GM18907 (cell line): ENCODE measurements at regions not wholly inside any gene's neighbourhood (a gene's known extent, or its start where the extent isn't known, plus 50 kb on each side); places are given as distances from the start of the nearest gene placed in this dataset.
"Not testable (repeated sequence)": the region's sequence is repeated elsewhere in the genome, so short reads cannot be mapped to it uniquely, and the experiment has no call there.

ENCODE experiments used
- ATAC-seq: cut with Tn5 transposase; IDR thresholded peaks from one replicate; pipeline ENCODE4 v1.9.1; 2021; ENCODE audit warnings: mild to moderate bottlenecking, moderate library complexity; ENCODE audit not compliant: unreplicated experiment

DNA sequence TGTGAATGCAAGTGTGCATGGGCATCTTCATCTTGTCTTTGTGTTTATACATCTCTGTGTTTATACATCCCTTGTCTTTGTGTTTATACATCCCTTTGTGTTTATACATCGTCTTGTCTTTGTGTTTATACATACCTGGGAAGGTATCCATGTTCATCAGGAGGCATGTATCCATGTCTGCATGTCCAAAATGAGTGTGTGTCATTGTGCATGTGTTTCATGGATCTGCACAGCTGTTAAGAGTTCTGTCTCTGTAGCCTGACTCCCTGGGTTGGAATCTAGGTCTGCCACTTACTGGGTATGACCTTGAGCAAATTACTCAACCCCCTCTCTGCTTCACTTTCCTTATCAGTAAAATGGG lies 50.1 kb upstream of the SIRPA start:
- peak; percentile 23 for ATAC-seq

GRCh38 chr20:1844325-1845162 lies 50.7 kb upstream of the SIRPA start:
- ATAC-seq, result peak; percentile 90

GRCh38 chr20:1842281-1842680 lies 52.9 kb upstream of the SIRPA start:
- no peak for ATAC-seq

DNA sequence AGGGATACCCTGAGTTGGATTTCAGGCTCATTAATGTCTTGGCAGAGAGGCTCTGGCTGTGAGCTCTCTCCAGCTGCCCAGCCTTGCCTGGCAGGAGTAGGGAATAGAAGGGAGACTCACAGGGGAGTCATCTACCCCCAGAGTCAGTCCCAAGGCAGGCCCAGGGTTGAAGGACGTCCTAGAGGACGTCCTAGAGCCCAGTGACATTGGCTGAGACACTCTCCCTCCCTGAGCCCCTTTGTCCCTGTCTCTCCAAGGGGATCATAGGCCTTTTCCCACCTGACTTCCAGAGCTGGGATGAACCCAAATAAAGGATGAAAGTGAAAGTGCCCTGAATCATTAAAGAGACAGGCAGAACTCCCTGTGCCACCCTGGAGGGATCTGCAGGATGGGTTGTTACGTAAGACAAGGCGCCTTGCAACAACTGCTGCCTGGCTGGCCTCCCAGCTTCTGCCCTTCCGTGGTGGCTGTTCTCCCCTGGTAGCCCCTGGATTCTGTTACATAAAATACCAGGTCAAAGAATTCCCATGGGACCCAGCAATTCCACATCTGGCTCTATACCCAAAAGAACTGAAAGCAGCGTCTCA lies 53.6 kb upstream of the SIRPA start:
- no peak for ATAC-seq

- no peak for ATAC-seq
Observed at GRCh38 chr20:1840817-1841553, 54.2 kb upstream of the SIRPA start.

GRCh38 chr20:1839376-1840317 lies 55.6 kb upstream of the SIRPA start:
- ATAC-seq, result not testable (repeated sequence)

DNA sequence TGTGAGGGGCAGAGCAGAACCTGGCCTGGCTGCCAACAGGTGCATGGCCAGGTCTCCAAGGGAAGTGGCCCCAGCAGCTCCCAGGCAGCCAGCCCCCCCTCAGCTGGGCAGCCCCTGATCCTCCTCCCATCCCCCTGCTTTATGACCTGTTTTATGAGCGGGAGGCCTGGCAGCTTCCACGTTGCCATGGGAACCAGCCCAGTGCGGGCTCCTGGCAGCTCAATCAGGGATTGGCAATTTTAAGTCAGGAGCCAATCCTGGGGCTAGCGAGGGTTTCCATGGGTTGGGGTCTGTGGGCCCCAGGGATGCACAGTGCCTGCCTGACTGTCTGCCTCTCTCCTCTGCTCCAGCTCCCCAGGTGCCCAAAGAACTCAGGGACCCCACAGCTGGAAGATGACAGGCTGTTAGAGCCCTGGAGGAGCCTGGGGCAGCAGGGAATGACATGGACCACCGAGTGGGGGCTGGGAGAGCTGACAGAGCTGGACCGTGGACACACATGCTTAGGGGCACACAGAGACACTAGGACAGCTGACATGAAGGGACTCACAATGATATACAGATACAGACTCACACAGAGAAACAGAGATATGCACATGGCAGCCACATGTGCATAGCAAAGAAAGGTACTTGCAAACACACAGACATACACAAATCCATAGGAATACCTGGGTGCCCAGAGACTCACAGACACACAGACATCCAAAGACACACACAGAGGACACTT lies 56.5 kb upstream of the SIRPA start:
- ATAC-seq, result no peak

- ATAC-seq, result no peak
Observed at GRCh38 chr20:1835186-1836035, 59.8 kb upstream of the SIRPA start.

GRCh38 chr20:1833728-1834726 lies 61.2 kb upstream of the SIRPA start:
- ATAC-seq, result no peak

- ATAC-seq, result no peak
Observed at GRCh38 chr20:1833216-1833615, 62.0 kb upstream of the SIRPA start.

DNA sequence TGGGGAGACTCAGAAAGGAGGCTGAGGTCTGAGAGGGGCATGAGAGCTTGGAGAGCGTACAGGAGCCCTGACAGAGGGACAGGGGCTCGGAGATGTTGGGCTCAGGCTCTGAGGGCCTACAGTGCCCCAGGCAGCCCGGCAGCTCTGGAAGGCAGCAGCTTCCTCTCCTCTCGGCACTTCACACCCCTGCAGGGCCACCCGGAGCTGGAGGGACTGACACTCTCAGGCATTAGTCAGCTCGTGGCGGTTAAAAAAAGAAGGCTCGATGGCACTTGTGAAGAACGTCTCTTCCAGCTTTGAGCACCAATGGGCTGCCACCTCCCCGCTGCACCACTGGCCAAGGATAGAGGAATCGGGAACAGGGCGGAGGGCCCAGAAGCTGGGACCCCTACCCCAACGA lies 62.6 kb upstream of the SIRPA start:
- ATAC-seq, result no peak

DNA sequence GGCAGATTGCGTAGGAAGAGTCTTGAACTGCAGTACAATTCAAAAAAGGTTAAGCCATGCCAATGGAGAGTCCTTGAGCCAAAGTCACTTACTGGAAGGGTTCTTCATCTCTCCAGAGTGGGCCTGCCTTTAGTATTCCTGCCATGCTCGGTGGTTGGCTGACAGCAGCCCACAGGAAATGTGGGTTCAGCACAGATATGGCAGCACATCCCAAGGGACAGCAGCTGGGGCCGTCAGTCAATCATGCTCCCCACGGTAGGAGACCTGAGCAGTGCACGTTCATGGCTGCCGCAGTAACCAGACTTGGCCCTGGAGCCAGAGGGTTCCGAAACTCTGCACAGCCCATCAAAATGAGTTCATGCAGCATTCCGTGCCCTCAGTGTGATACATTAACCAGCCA lies 63.6 kb upstream of the SIRPA start:
- no peak for ATAC-seq

GRCh38 chr20:1831096-1831495 lies 64.1 kb upstream of the SIRPA start:
- no peak for ATAC-seq

- no peak for ATAC-seq
Observed at GRCh38 chr20:1830240-1830639, 65.0 kb upstream of the SIRPA start.

GRCh38 chr20:1829531-1829930 lies 65.7 kb upstream of the SIRPA start:
- ATAC-seq, result no peak

- no peak for ATAC-seq
Observed at GRCh38 chr20:1828786-1829131, 66.4 kb upstream of the SIRPA start.

DNA sequence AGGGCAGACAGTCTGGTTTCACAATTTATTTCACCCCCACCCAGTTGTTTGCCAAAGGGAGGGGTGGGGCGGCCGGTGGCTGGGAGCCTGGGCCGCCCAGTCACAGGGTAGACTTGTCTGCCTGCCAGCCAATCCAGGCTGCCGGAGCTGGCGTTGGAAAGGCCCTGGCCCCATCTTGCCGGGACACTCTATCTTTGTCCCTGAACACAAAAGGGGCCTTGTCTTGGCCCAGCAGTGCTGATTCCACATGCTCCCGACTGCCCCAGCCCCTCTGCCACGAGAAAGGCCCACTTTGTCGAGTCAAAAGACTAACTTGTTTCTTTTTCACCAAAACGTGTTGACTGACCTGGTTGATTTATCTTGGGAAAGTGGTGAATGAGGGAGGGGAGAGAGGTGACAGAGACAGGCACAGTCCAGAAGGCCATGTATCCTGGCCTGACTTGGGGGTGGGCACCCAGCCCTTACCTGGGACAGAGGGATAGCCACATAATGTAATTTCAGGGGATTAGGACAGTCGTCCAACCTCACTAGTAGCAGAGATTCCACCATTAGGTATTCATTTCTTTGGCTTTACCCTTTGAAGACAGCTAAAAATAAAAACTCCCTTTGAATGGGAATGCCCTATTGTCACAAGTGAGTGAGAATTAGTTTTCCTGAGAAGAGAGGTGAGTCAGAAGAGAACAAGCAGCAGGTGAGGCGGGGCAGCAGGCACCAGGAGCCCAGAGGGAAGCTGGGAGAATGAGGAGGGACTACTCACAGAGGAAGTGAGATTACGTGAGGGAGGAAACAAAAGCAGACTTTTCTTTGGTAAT lies 67.0 kb upstream of the SIRPA start:
- ATAC-seq, result no peak
